A673 (cell line): ENCODE measurements at regions not wholly inside any gene's neighbourhood (a gene's known extent, or its start where the extent isn't known, plus 50 kb on each side); places are given as distances from the start of the nearest gene placed in this dataset.

Experiments
- CTCF ChIP-seq: fragments of 300-800, 200-600 bp; sonication (generic); conservative IDR thresholded peaks from 2 replicates; pipeline ENCODE4 v1.5.1; 2017; ENCODE audit warnings: low read depth, mild to moderate bottlenecking, antibody characterized with exemption, low read length, moderate library complexity, mixed read lengths
- EZH2 ChIP-seq: fragments of 200-600 bp; sonication (generic); IDR thresholded peaks from 2 replicates; pipeline ENCODE4 v1.6.1; 2017; ENCODE audit warnings: borderline replicate concordance, low read depth, mild to moderate bottlenecking, mixed read lengths, antibody characterized with exemption, low read length; ENCODE audit not compliant: poor library complexity, severe bottlenecking

- TF ChIP-seq CTCF, result no peak
- no peak for TF ChIP-seq EZH2
Observed at GRCh38 chr3:79985816-79986215, 218.0 kb upstream of the ROBO1 start.
